Endodermal cell (in vitro differentiated cells): ENCODE measurements at regions not wholly inside any gene's neighbourhood (a gene's known extent, or its start where the extent isn't known, plus 50 kb on each side); places are given as distances from the start of the nearest gene placed in this dataset.

ENCODE experiments used
- DNase-seq: peaks from one replicate; pipeline ENCODE4 v3.0.0-alpha.2; 2017
- H3K27ac ChIP-seq: 2 replicates; pipeline ENCODE4 v1.5.1; 2013; ENCODE audit warnings: mild to moderate bottlenecking, low read depth, low read length, moderate library complexity
- H3K27me3 ChIP-seq: 2 replicates; pipeline ENCODE4 v1.6.1; 2013; ENCODE audit warnings: mild to moderate bottlenecking, low read length, moderate library complexity; ENCODE audit not compliant: insufficient read depth, control insufficient read depth, poor library complexity, severe bottlenecking
- H3K36me3 ChIP-seq: 2 replicates; pipeline ENCODE4 v1.7.0; 2013; ENCODE audit warnings: mild to moderate bottlenecking, low read length, moderate library complexity; ENCODE audit not compliant: control insufficient read depth, insufficient read depth
- H3K4me1 ChIP-seq: one replicate; pipeline ENCODE4 v1.7.0; 2013; ENCODE audit warnings: low read length; ENCODE audit not compliant: control insufficient read depth, insufficient read depth
- H3K4me3 ChIP-seq: 2 replicates; pipeline ENCODE4 v1.5.1; 2013; ENCODE audit warnings: mild to moderate bottlenecking, low read length, moderate library complexity
- H3K9ac ChIP-seq: 2 replicates; pipeline ENCODE4 v1.6.1; 2013; ENCODE audit warnings: mild to moderate bottlenecking, low read length, moderate library complexity; ENCODE audit not compliant: poor library complexity, severe bottlenecking; ENCODE audit errors: extremely low read depth
- H3K9me3 ChIP-seq: 2 replicates; pipeline ENCODE4 v1.6.1; 2013; ENCODE audit warnings: mild to moderate bottlenecking, low read length, moderate library complexity; ENCODE audit not compliant: control insufficient read depth
- H3K27ac Mint-ChIP-seq: 2 replicates; pipeline ENCODE4 v1.8.0; 2020; ENCODE audit warnings: mixed read lengths
- H3K27me3 Mint-ChIP-seq: 2 replicates; pipeline ENCODE4 v1.8.0; 2021; ENCODE audit warnings: mild to moderate bottlenecking, mixed read lengths; ENCODE audit not compliant: insufficient read depth
- H3K36me3 Mint-ChIP-seq: 2 replicates; pipeline ENCODE4 v1.8.0; 2020; ENCODE audit warnings: low read depth, mixed read lengths
- H3K4me1 Mint-ChIP-seq: 2 replicates; pipeline ENCODE4 v1.8.0; 2020; ENCODE audit warnings: mixed read lengths
- H3K4me3 Mint-ChIP-seq: 2 replicates; pipeline ENCODE4 v1.8.0; 2020; ENCODE audit warnings: mild to moderate bottlenecking, moderate library complexity, mixed read lengths
- H3K9me3 Mint-ChIP-seq: 2 replicates; pipeline ENCODE4 v1.8.0; 2020; ENCODE audit warnings: mild to moderate bottlenecking, mixed read lengths
- CTCF ChIP-seq: fragments of 200-600 bp; sonication (generic); conservative IDR thresholded peaks from 2 replicates; pipeline ENCODE4 v1.5.0; 2021; ENCODE audit warnings: antibody characterized with exemption, mild to moderate bottlenecking
- WGBS, 2 experiments: methylation state at CpG; one replicate each; pipeline versions ENCODE4 v1.1.5 to v1.1.7; 2013; ENCODE audit warnings: missing lambda C conversion rate in 2 of 2, mixed read lengths in 1 of 2; ENCODE audit not compliant: insufficient coverage in 1 of 2, insufficient read length in 1 of 2; 5-methylcytosine and 5-hydroxymethylcytosine counted together

GRCh38 chr12:111212814-111213456, 156.0 kb downstream of the PHETA1 start:
- TF ChIP-seq CTCF, result no peak
- H3K4me3 Mint-ChIP-seq, result no peak overlapping the region
- no peaks in the 10 kb centered on the region for H3K27me3 ChIP-seq
- H3K4me1 ChIP-seq, result peaks cover 3% of the 10 kb centered on the region
- no peaks in the 10 kb centered on the region for H3K27me3 Mint-ChIP-seq
- 92 to 95% methylated on average over 7 to 12 of the region's 12 CpGs for WGBS, 2 experiments
- H3K36me3 Mint-ChIP-seq, result peaks cover 1% of the 10 kb centered on the region
- DNase-seq, result no peak
- no peak overlapping the region for H3K27ac ChIP-seq
- no peak overlapping the region for H3K9ac ChIP-seq
- no peaks in the 10 kb centered on the region for H3K36me3 ChIP-seq
- no peaks in the 10 kb centered on the region for H3K9me3 Mint-ChIP-seq
- H3K27ac Mint-ChIP-seq, result no peak overlapping the region
- H3K4me1 Mint-ChIP-seq, result peaks cover 24% of the 10 kb centered on the region
- no peaks in the 10 kb centered on the region for H3K9me3 ChIP-seq
- no peak overlapping the region for H3K4me3 ChIP-seq

GRCh38 chr12:111211910-111212757, 156.8 kb downstream of the PHETA1 start:
- Mint-ChIP-seq H3K9me3 (no peaks in the 10 kb centered on the region), H3K4me1 (peaks cover 25% of the 10 kb centered on the region), H3K27ac (no peak overlapping the region), H3K4me3 (no peak overlapping the region), H3K36me3 (no peaks in the 10 kb centered on the region), H3K27me3 (no peaks in the 10 kb centered on the region)
- Histone ChIP-seq H3K36me3 (no peaks in the 10 kb centered on the region), H3K27ac (no peak overlapping the region), H3K4me3 (no peak overlapping the region), H3K9ac (no peak overlapping the region), H3K9me3 (no peaks in the 10 kb centered on the region), H3K27me3 (no peaks in the 10 kb centered on the region), H3K4me1 (peaks cover 3% of the 10 kb centered on the region)
- whole genome bisulfite sequencing, 2 experiments, result 47 to 60% methylated on average over 4 to 7 of the region's 7 CpGs
- TF ChIP-seq CTCF, result peak; percentile 48
- peak; percentile 91 for DNase-seq

GRCh38 chr12:111209811-111210210, 159.1 kb downstream of the PHETA1 start:
- H3K9me3 ChIP-seq, result no peaks in the 10 kb centered on the region
- H3K9ac ChIP-seq, result no peak overlapping the region
- 94% methylated on average over 3 of the region's 4 CpGs; no CpG with 5 or more reads in 1 of the 2 experiments for WGBS, 2 experiments
- H3K9me3 Mint-ChIP-seq, result no peaks in the 10 kb centered on the region
- H3K36me3 ChIP-seq, result no peaks in the 10 kb centered on the region
- H3K4me3 ChIP-seq, result no peak overlapping the region
- no peaks in the 10 kb centered on the region for H3K36me3 Mint-ChIP-seq
- H3K27ac Mint-ChIP-seq, result no peak overlapping the region
- no peak overlapping the region for H3K27ac ChIP-seq
- H3K27me3 ChIP-seq, result no peaks in the 10 kb centered on the region
- no peak for DNase-seq
- no peaks in the 10 kb centered on the region for H3K27me3 Mint-ChIP-seq
- no peak for TF ChIP-seq CTCF
- H3K4me1 Mint-ChIP-seq, result peaks cover 15% of the 10 kb centered on the region
- no peak overlapping the region for H3K4me3 Mint-ChIP-seq
- peaks cover 3% of the 10 kb centered on the region for H3K4me1 ChIP-seq
